ENCODE measurements at regions not wholly inside any gene's neighbourhood (a gene's known extent, or its start where the extent isn't known, plus 50 kb on each side); places are given as distances from the start of the nearest gene placed in this dataset.

DNA sequence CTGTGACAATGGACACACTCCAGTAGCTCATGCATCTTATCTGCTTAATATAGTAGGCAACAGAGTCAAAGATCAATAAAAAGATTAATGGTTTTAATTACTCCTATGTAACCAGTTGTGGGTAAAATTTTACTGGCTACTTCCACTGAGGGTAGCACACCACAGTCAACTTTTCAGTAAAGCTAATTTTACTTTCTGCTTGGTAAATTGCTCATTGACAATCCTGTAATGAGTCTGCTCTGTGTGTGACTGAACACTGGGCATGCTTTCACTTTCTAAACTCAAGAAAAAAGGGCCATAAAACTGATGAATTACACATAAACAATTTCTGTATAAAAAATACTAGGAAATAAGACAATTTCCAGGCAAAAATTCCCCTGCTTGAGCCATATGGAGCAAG is 838.3 kb downstream of the VGLL3 start:
- H3K4me3 ChIP-seq (ENCODE audit: low read depth in 1 of 3, low read length in 3 of 3), result no peak overlapping the region
- DNase-seq (ENCODE audit: low spot score), result no peak
- H3K4me1 ChIP-seq (ENCODE audit: control insufficient read depth in 4 of 4, insufficient read depth in 4 of 4, low read length in 3 of 4), result no peaks in the 10 kb centered on the region
- no peak overlapping the region for H3K27ac ChIP-seq (ENCODE audit: low read depth in 1 of 2, low read length in 2 of 2)
- no peak for TF ChIP-seq YY1 (IDR thresholded peaks at IDR 0.05)
- no peak for TF ChIP-seq RAD21 (IDR thresholded peaks at IDR 0.05)
- TF ChIP-seq EGR1 (IDR thresholded peaks at IDR 0.05; ENCODE audit: low read depth in 2 of 2), result no peak
- TF ChIP-seq, protein P1, sequence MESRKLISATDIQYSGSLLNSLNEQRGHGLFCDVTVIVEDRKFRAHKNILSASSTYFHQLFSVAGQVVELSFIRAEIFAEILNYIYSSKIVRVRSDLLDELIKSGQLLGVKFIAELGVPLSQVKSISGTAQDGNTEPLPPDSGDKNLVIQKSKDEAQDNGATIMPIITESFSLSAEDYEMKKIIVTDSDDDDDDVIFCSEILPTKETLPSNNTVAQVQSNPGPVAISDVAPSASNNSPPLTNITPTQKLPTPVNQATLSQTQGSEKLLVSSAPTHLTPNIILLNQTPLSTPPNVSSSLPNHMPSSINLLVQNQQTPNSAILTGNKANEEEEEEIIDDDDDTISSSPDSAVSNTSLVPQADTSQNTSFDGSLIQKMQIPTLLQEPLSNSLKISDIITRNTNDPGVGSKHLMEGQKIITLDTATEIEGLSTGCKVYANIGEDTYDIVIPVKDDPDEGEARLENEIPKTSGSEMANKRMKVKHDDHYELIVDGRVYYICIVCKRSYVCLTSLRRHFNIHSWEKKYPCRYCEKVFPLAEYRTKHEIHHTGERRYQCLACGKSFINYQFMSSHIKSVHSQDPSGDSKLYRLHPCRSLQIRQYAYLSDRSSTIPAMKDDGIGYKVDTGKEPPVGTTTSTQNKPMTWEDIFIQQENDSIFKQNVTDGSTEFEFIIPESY (IDR thresholded peaks at IDR 0.05), result no peak
- TF ChIP-seq TAF1 (conservative IDR thresholded peaks at IDR 0.05), result no peak
- no peak for TF ChIP-seq SP1 (IDR thresholded peaks at IDR 0.05)
- TF ChIP-seq, protein P2, sequence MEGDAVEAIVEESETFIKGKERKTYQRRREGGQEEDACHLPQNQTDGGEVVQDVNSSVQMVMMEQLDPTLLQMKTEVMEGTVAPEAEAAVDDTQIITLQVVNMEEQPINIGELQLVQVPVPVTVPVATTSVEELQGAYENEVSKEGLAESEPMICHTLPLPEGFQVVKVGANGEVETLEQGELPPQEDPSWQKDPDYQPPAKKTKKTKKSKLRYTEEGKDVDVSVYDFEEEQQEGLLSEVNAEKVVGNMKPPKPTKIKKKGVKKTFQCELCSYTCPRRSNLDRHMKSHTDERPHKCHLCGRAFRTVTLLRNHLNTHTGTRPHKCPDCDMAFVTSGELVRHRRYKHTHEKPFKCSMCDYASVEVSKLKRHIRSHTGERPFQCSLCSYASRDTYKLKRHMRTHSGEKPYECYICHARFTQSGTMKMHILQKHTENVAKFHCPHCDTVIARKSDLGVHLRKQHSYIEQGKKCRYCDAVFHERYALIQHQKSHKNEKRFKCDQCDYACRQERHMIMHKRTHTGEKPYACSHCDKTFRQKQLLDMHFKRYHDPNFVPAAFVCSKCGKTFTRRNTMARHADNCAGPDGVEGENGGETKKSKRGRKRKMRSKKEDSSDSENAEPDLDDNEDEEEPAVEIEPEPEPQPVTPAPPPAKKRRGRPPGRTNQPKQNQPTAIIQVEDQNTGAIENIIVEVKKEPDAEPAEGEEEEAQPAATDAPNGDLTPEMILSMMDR (IDR thresholded peaks at IDR 0.05; ENCODE audit: low read depth, low read length, missing input control), result no peak
- TF ChIP-seq, protein P3, sequence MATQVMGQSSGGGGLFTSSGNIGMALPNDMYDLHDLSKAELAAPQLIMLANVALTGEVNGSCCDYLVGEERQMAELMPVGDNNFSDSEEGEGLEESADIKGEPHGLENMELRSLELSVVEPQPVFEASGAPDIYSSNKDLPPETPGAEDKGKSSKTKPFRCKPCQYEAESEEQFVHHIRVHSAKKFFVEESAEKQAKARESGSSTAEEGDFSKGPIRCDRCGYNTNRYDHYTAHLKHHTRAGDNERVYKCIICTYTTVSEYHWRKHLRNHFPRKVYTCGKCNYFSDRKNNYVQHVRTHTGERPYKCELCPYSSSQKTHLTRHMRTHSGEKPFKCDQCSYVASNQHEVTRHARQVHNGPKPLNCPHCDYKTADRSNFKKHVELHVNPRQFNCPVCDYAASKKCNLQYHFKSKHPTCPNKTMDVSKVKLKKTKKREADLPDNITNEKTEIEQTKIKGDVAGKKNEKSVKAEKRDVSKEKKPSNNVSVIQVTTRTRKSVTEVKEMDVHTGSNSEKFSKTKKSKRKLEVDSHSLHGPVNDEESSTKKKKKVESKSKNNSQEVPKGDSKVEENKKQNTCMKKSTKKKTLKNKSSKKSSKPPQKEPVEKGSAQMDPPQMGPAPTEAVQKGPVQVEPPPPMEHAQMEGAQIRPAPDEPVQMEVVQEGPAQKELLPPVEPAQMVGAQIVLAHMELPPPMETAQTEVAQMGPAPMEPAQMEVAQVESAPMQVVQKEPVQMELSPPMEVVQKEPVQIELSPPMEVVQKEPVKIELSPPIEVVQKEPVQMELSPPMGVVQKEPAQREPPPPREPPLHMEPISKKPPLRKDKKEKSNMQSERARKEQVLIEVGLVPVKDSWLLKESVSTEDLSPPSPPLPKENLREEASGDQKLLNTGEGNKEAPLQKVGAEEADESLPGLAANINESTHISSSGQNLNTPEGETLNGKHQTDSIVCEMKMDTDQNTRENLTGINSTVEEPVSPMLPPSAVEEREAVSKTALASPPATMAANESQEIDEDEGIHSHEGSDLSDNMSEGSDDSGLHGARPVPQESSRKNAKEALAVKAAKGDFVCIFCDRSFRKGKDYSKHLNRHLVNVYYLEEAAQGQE (IDR thresholded peaks at IDR 0.05), result no peak
- no peak for TF ChIP-seq FOXA2 (IDR thresholded peaks at IDR 0.05)
- TF ChIP-seq, protein P4, sequence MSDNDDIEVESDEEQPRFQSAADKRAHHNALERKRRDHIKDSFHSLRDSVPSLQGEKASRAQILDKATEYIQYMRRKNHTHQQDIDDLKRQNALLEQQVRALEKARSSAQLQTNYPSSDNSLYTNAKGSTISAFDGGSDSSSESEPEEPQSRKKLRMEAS (IDR thresholded peaks at IDR 0.05), result no peak
- no peak for TF ChIP-seq FOXA1 (IDR thresholded peaks at IDR 0.05)
- no peak for TF ChIP-seq NR2F2 (IDR thresholded peaks at IDR 0.05)
- TF ChIP-seq GABPA (IDR thresholded peaks at IDR 0.05 in 1 of 2, conservative IDR thresholded peaks at IDR 0.05 in 1 of 2), result no peak
- TF ChIP-seq, protein P5, sequence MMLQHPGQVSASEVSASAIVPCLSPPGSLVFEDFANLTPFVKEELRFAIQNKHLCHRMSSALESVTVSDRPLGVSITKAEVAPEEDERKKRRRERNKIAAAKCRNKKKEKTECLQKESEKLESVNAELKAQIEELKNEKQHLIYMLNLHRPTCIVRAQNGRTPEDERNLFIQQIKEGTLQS (IDR thresholded peaks at IDR 0.05), result no peak
- no peak for TF ChIP-seq HNF4A (conservative IDR thresholded peaks at IDR 0.05)
- no peak for TF ChIP-seq HNF4G (IDR thresholded peaks at IDR 0.05)
- no peak for TF ChIP-seq RXRA (IDR thresholded peaks at IDR 0.05)
- no peak for TF ChIP-seq JUND (IDR thresholded peaks at IDR 0.05)
- no peak overlapping the region for H3K9ac ChIP-seq (ENCODE audit: low read depth in 1 of 2, low read length in 2 of 2)
- no peaks in the 10 kb centered on the region for H3K9me3 ChIP-seq (ENCODE audit: control insufficient read depth in 4 of 4, low read length in 3 of 4)
- H3K36me3 ChIP-seq (ENCODE audit: control insufficient read depth in 4 of 4, insufficient read depth in 3 of 4, low read depth in 1 of 4, low read length in 3 of 4), result no peaks in the 10 kb centered on the region
- no peaks in the 10 kb centered on the region for H3K27me3 ChIP-seq (ENCODE audit: control insufficient read depth in 4 of 4, insufficient read depth in 4 of 4, low read length in 3 of 4)

DNA sequence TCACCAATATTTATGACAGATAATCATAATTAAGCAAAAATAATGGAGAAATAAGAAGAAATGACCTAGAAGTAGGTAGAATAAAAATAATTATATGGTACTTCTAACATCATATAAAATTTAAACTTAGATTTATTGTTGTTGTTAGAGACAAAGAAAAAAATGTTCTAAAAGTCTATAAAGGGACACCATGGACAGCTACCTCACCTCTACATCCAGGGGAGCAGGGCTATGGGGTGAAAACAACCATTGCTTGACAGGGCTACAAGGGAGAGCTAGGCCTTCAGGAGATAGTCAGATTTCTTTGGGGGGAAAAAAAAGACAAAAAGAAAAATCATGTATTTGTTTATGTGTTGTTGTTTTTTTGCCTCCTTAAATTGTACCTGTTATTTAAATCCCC is 841.9 kb downstream of the VGLL3 start:
- Histone ChIP-seq H3K4me1 (ENCODE audit: control insufficient read depth in 4 of 4, insufficient read depth in 4 of 4, low read length in 3 of 4) (no peaks in the 10 kb centered on the region), H3K27ac (ENCODE audit: low read depth in 1 of 2, low read length in 2 of 2) (no peak overlapping the region), H3K27me3 (ENCODE audit: control insufficient read depth in 4 of 4, insufficient read depth in 4 of 4, low read length in 3 of 4) (no peaks in the 10 kb centered on the region), H3K36me3 (ENCODE audit: control insufficient read depth in 4 of 4, insufficient read depth in 3 of 4, low read depth in 1 of 4, low read length in 3 of 4) (no peaks in the 10 kb centered on the region), H3K4me3 (ENCODE audit: low read depth in 1 of 3, low read length in 3 of 3) (no peak overlapping the region), H3K9ac (ENCODE audit: low read depth in 1 of 2, low read length in 2 of 2) (no peak overlapping the region), H3K9me3 (ENCODE audit: control insufficient read depth in 4 of 4, low read length in 3 of 4) (no peaks in the 10 kb centered on the region)
- no peak for DNase-seq (ENCODE audit: low spot score)
- TF ChIP-seq, protein P2 (IDR thresholded peaks at IDR 0.05; ENCODE audit: low read depth, low read length, missing input control), result no peak
- TF ChIP-seq FOXA2 (IDR thresholded peaks at IDR 0.05) (no peak), EGR1 (IDR thresholded peaks at IDR 0.05; ENCODE audit: low read depth in 2 of 2) (no peak), NR2F2 (IDR thresholded peaks at IDR 0.05) (no peak), JUND (IDR thresholded peaks at IDR 0.05) (no peak), HNF4G (IDR thresholded peaks at IDR 0.05) (no peak), HNF4A (conservative IDR thresholded peaks at IDR 0.05) (no peak), SP1 (IDR thresholded peaks at IDR 0.05) (no peak), TAF1 (conservative IDR thresholded peaks at IDR 0.05) (no peak)
- TF ChIP-seq, protein P4 (IDR thresholded peaks at IDR 0.05), result no peak
- TF ChIP-seq, protein P3 (IDR thresholded peaks at IDR 0.05), result no peak
